H9 (cell line): ENCODE measurements at regions not wholly inside any gene's neighbourhood (a gene's known extent, or its start where the extent isn't known, plus 50 kb on each side); places are given as distances from the start of the nearest gene placed in this dataset.

Source experiments
- DNase-seq: peaks from one replicate; pipeline ENCODE4 v3.0.0-alpha.2; 2017
- H2AFZ ChIP-seq: one replicate; pipeline ENCODE4 v1.6.1; 2013; ENCODE audit warnings: mild to moderate bottlenecking, low read length, control low read depth, moderate library complexity
- H2AK5ac ChIP-seq: 2 replicates; pipeline ENCODE4 v1.6.1; 2013; ENCODE audit warnings: low read length, control low read depth, mixed read lengths; ENCODE audit not compliant: insufficient read length
- H2BK120ac ChIP-seq: one replicate; pipeline ENCODE4 v1.6.1; 2013; ENCODE audit warnings: low read depth, mild to moderate bottlenecking, low read length, control low read depth, inconsistent platforms; ENCODE audit not compliant: poor library complexity, severe bottlenecking
- H2BK12ac ChIP-seq: 2 replicates; pipeline ENCODE4 v1.6.1; 2013; ENCODE audit warnings: low read length, control low read depth, mixed read lengths, low read depth; ENCODE audit not compliant: insufficient read length
- H2BK15ac ChIP-seq: 2 replicates; pipeline ENCODE4 v1.6.1; 2013; ENCODE audit warnings: low read depth, low read length, control low read depth
- H2BK20ac ChIP-seq: one replicate; pipeline ENCODE4 v1.6.1; 2013; ENCODE audit warnings: low read depth, mild to moderate bottlenecking, low read length, control low read depth, inconsistent platforms; ENCODE audit not compliant: poor library complexity, severe bottlenecking
- H2BK5ac ChIP-seq: 2 replicates; pipeline ENCODE4 v1.6.1; 2013; ENCODE audit warnings: low read length, control low read depth, mixed read lengths; ENCODE audit not compliant: insufficient read length
- H3K14ac ChIP-seq: 2 replicates; pipeline ENCODE4 v1.6.1; 2013; ENCODE audit warnings: low read length, control low read depth; ENCODE audit not compliant: insufficient read depth
- H3K18ac ChIP-seq: 2 replicates; pipeline ENCODE4 v1.6.1; 2013; ENCODE audit warnings: low read depth, mild to moderate bottlenecking, mixed read lengths, low read length, control low read depth; ENCODE audit not compliant: insufficient read length
- H3K23ac ChIP-seq: 2 replicates; pipeline ENCODE4 v1.6.1; 2013; ENCODE audit warnings: low read length, control low read depth, mixed read lengths, low read depth; ENCODE audit not compliant: insufficient read length
- H3K23me2 ChIP-seq: 2 replicates; pipeline ENCODE4 v1.6.1; 2013; ENCODE audit warnings: low read depth, mild to moderate bottlenecking, mixed read lengths, low read length, control low read depth; ENCODE audit not compliant: insufficient read length, poor library complexity, severe bottlenecking
- H3K27ac ChIP-seq: 2 replicates; pipeline ENCODE4 v1.5.1; 2013; ENCODE audit warnings: low read length, control low read depth, mixed read lengths, low read depth; ENCODE audit not compliant: insufficient read length
- H3K27me3 ChIP-seq: 2 replicates; pipeline ENCODE4 v1.6.1; 2013; ENCODE audit warnings: low read length, control low read depth, inconsistent platforms; ENCODE audit not compliant: insufficient read depth
- H3K4ac ChIP-seq: 2 replicates; pipeline ENCODE4 v1.6.1; 2013; ENCODE audit warnings: low read depth, mild to moderate bottlenecking, control low read depth, inconsistent platforms, low read length, moderate library complexity
- H3K4me1 ChIP-seq: 2 replicates; pipeline ENCODE4 v1.6.1; 2013; ENCODE audit warnings: low read length, control low read depth, inconsistent platforms; ENCODE audit not compliant: insufficient read depth
- H3K4me2 ChIP-seq: 2 replicates; pipeline ENCODE4 v1.6.1; 2013; ENCODE audit warnings: low read length, control low read depth, mixed read lengths; ENCODE audit not compliant: insufficient read length, insufficient read depth
- H3K56ac ChIP-seq: 2 replicates; pipeline ENCODE4 v1.6.1; 2013; ENCODE audit warnings: low read depth, mild to moderate bottlenecking, mixed read lengths, low read length, control low read depth; ENCODE audit not compliant: insufficient read length
- H3K79me1 ChIP-seq: 2 replicates; pipeline ENCODE4 v1.6.1; 2013; ENCODE audit warnings: low read depth, mild to moderate bottlenecking, moderate library complexity, low read length, control low read depth, inconsistent platforms; ENCODE audit not compliant: insufficient read depth, poor library complexity, severe bottlenecking
- H3K79me2 ChIP-seq: 2 replicates; pipeline ENCODE4 v1.6.1; 2013; ENCODE audit warnings: low read length, control low read depth, inconsistent platforms; ENCODE audit not compliant: insufficient read depth
- H3K9ac ChIP-seq: 2 replicates; pipeline ENCODE4 v1.6.1; 2013; ENCODE audit warnings: low read length, control low read depth, mixed read lengths; ENCODE audit not compliant: insufficient read length; ENCODE audit errors: extremely low read depth
- H3K9me3 ChIP-seq: one replicate; pipeline ENCODE4 v1.6.1; 2013; ENCODE audit warnings: low read depth, low read length, inconsistent platforms; ENCODE audit not compliant: control insufficient read depth
- H3T11ph ChIP-seq: one replicate; pipeline ENCODE4 v1.6.1; 2013; ENCODE audit warnings: mild to moderate bottlenecking, low read length, control low read depth, inconsistent platforms
- H4K20me1 ChIP-seq: one replicate; pipeline ENCODE4 v1.6.1; 2013; ENCODE audit not compliant: control insufficient read depth, insufficient read length, insufficient read depth
- H4K5ac ChIP-seq: 2 replicates; pipeline ENCODE4 v1.6.1; 2013; ENCODE audit warnings: low read depth, mild to moderate bottlenecking, mixed read lengths, low read length, control low read depth; ENCODE audit not compliant: insufficient read length
- H4K8ac ChIP-seq: replicated peaks from 2 replicates; pipeline ENCODE4 v1.6.1; 2013; ENCODE audit warnings: low read length, control low read depth, mixed read lengths, low read depth; ENCODE audit not compliant: insufficient read length
- H4K91ac ChIP-seq: 2 replicates; pipeline ENCODE4 v1.6.1; 2013; ENCODE audit warnings: low read depth, mild to moderate bottlenecking, moderate library complexity, mixed read lengths, low read length, control low read depth; ENCODE audit not compliant: insufficient read length
- H3K27ac Mint-ChIP-seq, 3 experiments: 2 replicates in 2 of 3; 3 replicates in 1 of 3; pipeline ENCODE4 v1.8.0; 2020 to 2021; ENCODE audit warnings: mixed read lengths in 3 of 3, mild to moderate bottlenecking in 1 of 3, moderate library complexity in 1 of 3
- H3K27me3 Mint-ChIP-seq: 2 replicates; pipeline ENCODE4 v1.8.0; 2021; ENCODE audit warnings: low read depth, mild to moderate bottlenecking, moderate library complexity, mixed read lengths
- H3K36me3 Mint-ChIP-seq, 3 experiments: 2 replicates in 2 of 3; 3 replicates in 1 of 3; pipeline ENCODE4 v1.8.0; 2020 to 2021; ENCODE audit warnings: low read depth in 3 of 3, mixed read lengths in 3 of 3; ENCODE audit not compliant: insufficient read depth in 1 of 3
- H3K4me1 Mint-ChIP-seq, 2 experiments: 2 replicates each; pipeline ENCODE4 v1.8.0; 2020; ENCODE audit warnings: mixed read lengths in 2 of 2
- H3K4me3 Mint-ChIP-seq, 2 experiments: 2 replicates in 1 of 2; 3 replicates in 1 of 2; pipeline ENCODE4 v1.8.0; 2020 to 2021; ENCODE audit warnings: mild to moderate bottlenecking in 2 of 2, mixed read lengths in 2 of 2, moderate library complexity in 1 of 2
- H3K9me3 Mint-ChIP-seq, 2 experiments: 2 replicates in 1 of 2; 3 replicates in 1 of 2; pipeline ENCODE4 v1.8.0; 2020; ENCODE audit warnings: mild to moderate bottlenecking in 2 of 2, mixed read lengths in 2 of 2, moderate library complexity in 1 of 2
- WGBS: extraction: QIAGEN DNeasy Blood & Tissue Kit; methylation state at CpG from one replicate; pipeline ENCODE4 v1.1.7; 2013; ENCODE audit warnings: missing lambda C conversion rate, low lambda C conversion rate, mixed read lengths; ENCODE audit not compliant: insufficient read length; ENCODE audit errors: extremely low coverage; 5-methylcytosine and 5-hydroxymethylcytosine counted together
- TF ChIP-seq, protein P1 (sequence below): fragments of 200-600 bp; sonication (generic); conservative IDR thresholded peaks from 3 replicates; pipeline ENCODE4 v1.8.0; 2021; ENCODE audit warnings: antibody characterized with exemption, mild to moderate bottlenecking

- peaks cover 3% of the 10 kb centered on the region for H3K27me3 Mint-ChIP-seq
- H3K9me3 Mint-ChIP-seq, result peaks cover 0 to 3% of the 10 kb centered on the region in 2 experiments; a peak in 2 of 5 replicates
- H3K27ac Mint-ChIP-seq, result peak overlapping the region in 1 of 3 experiments; percentile 75; a peak in 1 of 7 replicates
Observed at GRCh38 chr6:168803874-168804273, 362.9 kb downstream of the SMOC2 start.

More at GRCh38 chr6:168803874-168804273, 362.9 kb downstream of the SMOC2 start:
- DNase-seq, result no peak
- Mint-ChIP-seq H3K36me3 (no peaks in the 10 kb centered on the region), H3K4me3 (no peak overlapping the region), H3K4me1 (no peaks in the 10 kb centered on the region)
- H2AFZ ChIP-seq, result no peak overlapping the region
- no peak overlapping the region for H3T11ph ChIP-seq
- no peak overlapping the region for H4K5ac ChIP-seq
- H3K27me3 ChIP-seq, result no peaks in the 10 kb centered on the region
- H4K20me1 ChIP-seq, result no peaks in the 10 kb centered on the region
- H2BK20ac ChIP-seq, result no peak overlapping the region
- H3K14ac ChIP-seq, result no peak overlapping the region
- H3K9ac ChIP-seq, result no peak overlapping the region
- H3K79me1 ChIP-seq, result no peaks in the 10 kb centered on the region
- no peak overlapping the region for H3K18ac ChIP-seq
- no peak overlapping the region for H2BK5ac ChIP-seq
- no peak overlapping the region for H3K56ac ChIP-seq
- no peaks in the 10 kb centered on the region for H3K9me3 ChIP-seq
- no peaks in the 10 kb centered on the region for H3K4me1 ChIP-seq
- no peak overlapping the region for H3K27ac ChIP-seq
- H3K79me2 ChIP-seq, result no peaks in the 10 kb centered on the region
- no peak overlapping the region for H2AK5ac ChIP-seq
- WGBS, result no CpG with 5 or more reads among the region's 2 CpGs
- H4K91ac ChIP-seq, result no peak overlapping the region
- no peak overlapping the region for H2BK12ac ChIP-seq
- TF ChIP-seq, protein P1, sequence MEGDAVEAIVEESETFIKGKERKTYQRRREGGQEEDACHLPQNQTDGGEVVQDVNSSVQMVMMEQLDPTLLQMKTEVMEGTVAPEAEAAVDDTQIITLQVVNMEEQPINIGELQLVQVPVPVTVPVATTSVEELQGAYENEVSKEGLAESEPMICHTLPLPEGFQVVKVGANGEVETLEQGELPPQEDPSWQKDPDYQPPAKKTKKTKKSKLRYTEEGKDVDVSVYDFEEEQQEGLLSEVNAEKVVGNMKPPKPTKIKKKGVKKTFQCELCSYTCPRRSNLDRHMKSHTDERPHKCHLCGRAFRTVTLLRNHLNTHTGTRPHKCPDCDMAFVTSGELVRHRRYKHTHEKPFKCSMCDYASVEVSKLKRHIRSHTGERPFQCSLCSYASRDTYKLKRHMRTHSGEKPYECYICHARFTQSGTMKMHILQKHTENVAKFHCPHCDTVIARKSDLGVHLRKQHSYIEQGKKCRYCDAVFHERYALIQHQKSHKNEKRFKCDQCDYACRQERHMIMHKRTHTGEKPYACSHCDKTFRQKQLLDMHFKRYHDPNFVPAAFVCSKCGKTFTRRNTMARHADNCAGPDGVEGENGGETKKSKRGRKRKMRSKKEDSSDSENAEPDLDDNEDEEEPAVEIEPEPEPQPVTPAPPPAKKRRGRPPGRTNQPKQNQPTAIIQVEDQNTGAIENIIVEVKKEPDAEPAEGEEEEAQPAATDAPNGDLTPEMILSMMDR, result no peak
- H3K4me2 ChIP-seq, result no peak overlapping the region
- H3K23ac ChIP-seq, result no peak overlapping the region
- no peak overlapping the region for H4K8ac ChIP-seq
- no peak overlapping the region for H2BK15ac ChIP-seq
- no peak overlapping the region for H3K4ac ChIP-seq
- no peaks in the 10 kb centered on the region for H3K23me2 ChIP-seq
- H2BK120ac ChIP-seq, result no peak overlapping the region
